GM18499 (cell line): ENCODE measurements at regions not wholly inside any gene's neighbourhood (a gene's known extent, or its start where the extent isn't known, plus 50 kb on each side); places are given as distances from the start of the nearest gene placed in this dataset.

Experiments used
- ATAC-seq: cut with Tn5 transposase; IDR thresholded peaks from one replicate; pipeline ENCODE4 v1.9.1; 2021; ENCODE audit warnings: moderate number of reproducible peaks; ENCODE audit not compliant: insufficient read depth, unreplicated experiment

- ATAC-seq = peak; percentile 94
Observed at GRCh38 chr12:66901138-66901932, 222.5 kb upstream of the GRIP1 start.

- no peak for ATAC-seq
Observed at GRCh38 chr12:66902020-66902419, 223.1 kb upstream of the GRIP1 start.

- no peak for ATAC-seq
Observed at GRCh38 chr12:66903782-66904396, 225.0 kb upstream of the GRIP1 start.

DNA sequence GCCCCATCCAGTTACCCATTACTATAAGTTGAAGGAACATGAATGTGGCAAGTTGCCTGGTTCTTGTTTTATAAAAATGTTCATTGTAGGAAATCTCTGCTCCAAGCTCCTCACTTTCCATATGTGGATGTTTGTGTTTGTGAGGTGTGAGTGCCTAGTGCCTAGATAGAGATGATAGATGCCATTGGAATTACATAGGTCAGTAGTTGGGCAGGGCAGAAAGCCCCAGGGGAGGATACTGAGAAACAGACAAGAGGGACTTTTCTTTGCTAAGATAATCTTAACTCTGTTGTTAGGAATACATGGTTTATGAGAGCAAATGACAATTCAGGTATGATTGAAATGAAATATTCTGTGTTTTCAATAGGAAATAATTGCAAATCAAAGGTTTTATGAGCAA, 226.3 kb upstream of the GRIP1 start:
- ATAC-seq = no peak

DNA sequence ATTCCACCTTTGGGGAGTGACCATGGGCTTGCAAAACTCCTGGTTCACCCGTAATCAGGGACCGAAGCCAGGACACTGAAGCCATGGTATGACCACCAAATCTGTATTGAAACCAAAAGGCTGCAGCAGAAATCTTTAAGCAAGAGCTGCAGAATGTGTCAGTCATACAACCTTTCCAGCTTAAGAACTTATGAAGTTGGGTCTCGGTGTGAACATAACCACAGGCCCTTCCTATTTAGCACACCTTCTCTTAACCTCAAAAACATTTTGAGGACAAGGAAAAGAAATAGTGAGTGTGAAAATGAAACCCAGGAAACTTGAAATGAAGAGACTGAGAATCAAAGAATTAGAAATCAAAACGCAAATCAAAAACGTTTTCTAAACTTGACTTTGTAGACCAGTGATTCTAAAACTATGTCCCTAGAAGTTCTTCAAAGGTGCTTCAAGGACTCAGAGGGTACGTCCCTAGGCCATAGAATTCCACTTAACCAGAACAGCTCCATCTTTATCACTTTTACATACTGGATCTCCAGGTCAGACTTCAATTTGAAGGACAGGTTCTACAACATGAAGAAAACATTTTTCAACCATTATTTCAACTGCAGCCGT, 231.6 kb upstream of the GRIP1 start:
- ATAC-seq = no peak

DNA sequence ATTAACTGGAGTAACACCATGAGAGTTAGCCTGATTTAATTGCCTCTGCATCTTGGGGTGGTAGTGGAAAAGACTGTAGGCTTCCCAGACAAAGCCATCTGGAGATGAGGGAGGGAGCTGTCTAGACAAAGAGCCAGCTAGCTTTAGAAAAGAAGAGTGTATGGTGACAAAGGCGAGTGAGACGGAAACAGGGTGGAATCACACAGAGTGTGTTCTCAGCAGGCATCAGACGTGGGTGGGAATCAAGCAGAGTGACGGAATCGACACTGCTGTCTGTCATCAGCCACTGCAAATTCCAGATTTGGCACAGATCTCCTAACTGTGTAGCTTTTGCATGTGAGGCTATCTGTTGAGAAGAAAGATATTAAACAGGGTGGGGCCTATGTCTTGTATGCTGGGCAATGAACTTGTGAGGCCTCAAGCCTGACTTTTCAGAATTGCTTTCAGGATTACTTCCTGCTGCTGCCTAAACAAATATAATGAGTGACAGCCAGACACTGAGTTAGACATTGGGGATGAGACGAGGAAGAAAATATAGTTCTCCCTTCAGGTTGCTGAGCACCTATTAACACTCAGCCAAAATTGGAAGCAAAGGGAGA, 236.5 kb upstream of the GRIP1 start:
- no peak for ATAC-seq

- ATAC-seq = no peak
Observed at GRCh38 chr12:66916189-66916588, 237.3 kb upstream of the GRIP1 start.

DNA sequence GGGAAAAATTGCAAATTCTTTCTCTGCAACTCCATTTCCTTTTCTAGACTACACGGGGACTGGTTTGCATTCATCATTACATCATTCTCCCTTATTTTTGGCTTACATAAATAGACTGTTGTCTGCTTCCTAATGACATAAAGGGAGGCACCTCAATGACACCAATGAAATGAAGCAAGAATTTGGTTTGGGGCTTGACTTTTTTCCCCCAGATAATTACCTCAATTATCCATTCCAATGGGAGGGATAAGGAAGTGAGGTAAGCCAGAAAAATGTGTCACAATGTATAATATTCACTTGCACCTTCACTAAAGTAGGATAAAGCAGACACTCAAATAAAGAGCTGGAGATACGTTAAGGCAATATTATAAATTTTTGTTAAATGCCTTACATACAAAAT, 240.6 kb upstream of the GRIP1 start:
- no peak for ATAC-seq

DNA sequence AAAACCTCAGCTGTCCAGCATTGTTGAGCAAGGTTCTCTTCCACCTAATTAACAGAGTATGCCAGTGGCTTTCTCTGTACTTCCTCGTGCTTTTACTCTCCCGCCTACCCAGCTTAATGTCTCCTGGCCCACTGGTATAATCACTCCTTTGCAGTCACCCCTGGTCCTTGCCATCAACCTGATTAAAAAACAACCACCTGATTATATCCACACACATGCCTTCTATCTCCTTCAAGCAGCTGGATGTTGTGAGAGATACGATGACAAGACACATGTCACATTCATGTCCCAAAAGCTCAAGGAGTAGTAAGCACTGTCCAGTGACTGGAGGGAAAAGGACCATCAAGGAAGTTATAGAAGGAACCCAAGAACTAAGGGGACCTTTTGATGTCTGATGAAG, 241.3 kb upstream of the GRIP1 start:
- ATAC-seq = no peak

GRCh38 chr12:66921151-66921550, 242.3 kb upstream of the GRIP1 start:
- no peak for ATAC-seq

DNA sequence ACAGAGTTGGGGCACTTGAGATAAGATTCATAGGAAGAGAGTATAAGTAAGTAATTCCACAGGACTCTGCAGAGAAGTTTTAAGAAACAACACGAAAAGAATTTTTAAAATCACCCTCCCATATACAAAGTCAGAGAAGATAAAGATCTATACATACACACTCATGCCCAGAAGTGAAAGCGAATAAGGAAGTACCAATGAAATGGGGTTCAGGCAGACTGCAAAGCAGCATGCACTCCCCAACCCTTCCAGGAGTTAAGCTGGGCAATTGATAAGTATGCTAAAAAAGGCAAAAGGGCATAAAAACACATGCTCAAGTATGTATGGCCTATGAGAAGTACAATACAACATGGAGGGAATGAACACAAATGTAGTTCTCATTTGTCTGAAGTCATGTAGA, 246.2 kb upstream of the GRIP1 start:
- no peak for ATAC-seq

GRCh38 chr12:66929121-66929520, 250.2 kb upstream of the GRIP1 start:
- ATAC-seq = no peak

- no peak for ATAC-seq
Observed at GRCh38 chr12:66931091-66931490, 252.2 kb upstream of the GRIP1 start.

GRCh38 chr12:66932126-66932525, 253.2 kb upstream of the GRIP1 start:
- no peak for ATAC-seq

DNA sequence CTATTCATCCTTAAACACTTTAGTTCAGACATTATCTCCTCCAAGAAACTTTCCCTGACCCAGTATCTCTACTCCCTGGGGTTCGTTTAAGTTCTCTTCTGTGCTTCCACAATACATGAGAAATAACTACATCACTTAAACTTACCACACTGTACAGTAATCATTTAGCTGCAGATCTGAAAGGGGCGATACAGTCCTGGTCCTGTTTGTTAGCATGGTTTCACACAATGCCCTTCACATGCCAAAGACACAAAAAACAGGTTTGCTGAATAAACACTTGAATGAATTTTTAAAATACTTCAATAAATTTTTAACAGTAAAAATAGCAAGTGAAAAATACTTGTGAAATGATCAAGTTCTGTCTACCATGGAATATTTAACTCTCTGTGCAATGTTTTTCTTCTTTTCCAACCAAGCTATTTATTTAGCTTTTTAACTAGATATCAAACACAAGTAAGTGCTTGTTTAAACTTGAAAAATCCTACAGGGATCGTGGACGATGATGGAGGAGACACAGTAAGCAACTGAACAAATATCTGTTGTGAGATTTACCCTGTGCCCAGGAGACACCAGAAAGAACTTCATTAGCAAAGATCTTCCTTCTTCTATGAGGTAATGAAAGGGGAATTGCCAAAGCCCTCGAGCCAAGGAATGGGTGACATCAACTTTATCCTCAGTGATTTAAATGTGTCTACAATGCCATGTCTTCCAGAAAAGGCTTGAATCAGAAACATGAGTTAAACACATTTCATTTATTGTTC, 255.6 kb upstream of the GRIP1 start:
- no peak for ATAC-seq

DNA sequence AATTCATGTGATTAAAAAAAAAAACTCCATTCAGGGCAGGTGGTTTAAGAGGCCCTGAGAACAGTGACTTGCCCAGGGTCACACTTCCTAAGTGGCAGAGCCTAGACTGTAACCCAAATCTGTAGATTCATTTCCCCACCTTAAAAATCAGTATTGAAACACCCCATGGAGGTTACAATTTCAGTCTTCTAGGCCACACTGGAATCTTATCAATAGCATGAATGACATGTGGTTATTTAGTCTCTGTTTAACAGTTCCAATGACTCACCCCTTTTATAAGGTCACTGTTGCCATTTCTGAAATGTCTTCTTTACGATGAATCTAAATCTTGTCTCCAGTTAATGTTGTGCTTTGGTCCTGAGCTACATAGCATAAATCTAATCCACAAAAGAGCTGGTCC, 262.3 kb upstream of the GRIP1 start:
- ATAC-seq = no peak

- ATAC-seq = no peak
Observed at GRCh38 chr12:66942741-66943465, 264.0 kb upstream of the GRIP1 start.

DNA sequence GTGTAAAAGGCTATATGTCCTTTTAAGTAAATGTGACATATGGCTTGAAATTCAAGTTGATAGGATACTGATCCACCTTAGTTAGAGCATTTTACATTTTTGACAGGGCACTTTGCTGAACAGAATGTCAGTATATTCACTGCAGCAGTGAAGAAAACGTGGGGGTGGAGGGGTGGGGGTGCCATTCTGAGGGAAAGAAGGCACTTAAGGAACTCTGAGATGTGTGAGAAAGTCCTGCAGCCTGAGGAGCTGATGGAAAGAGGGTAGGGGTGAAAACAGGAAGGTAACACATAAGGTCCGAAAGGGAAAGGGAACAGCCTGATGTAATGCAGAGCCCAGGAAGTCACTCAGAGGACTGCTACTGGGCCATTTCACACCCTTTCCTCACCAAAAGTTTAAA, 265.5 kb upstream of the GRIP1 start:
- ATAC-seq = no peak

- ATAC-seq = no peak
Observed at GRCh38 chr12:66945189-66945817, 266.4 kb upstream of the GRIP1 start.
